ENCODE measurements at regions not wholly inside any gene's neighbourhood (a gene's known extent, or its start where the extent isn't known, plus 50 kb on each side); places are given as distances from the start of the nearest gene placed in this dataset.

GRCh38 chr4:3634894-3635820 is 102.9 kb upstream of the LRPAP1 start:
- H3K4me2 ChIP-seq (ENCODE audit: insufficient read depth, low read length): no peak overlapping the region
- H3K4me3 ChIP-seq (replicated peaks in 1 of 3; ENCODE audit: insufficient read depth in 1 of 3, low read depth in 1 of 3, low read length in 3 of 3): no peak overlapping the region
- dilution Hi-C loops (cut with MboI; ENCODE audit: extremely low pct_ligation_motif_present, low sequenced_read_pairs): no loop called here
- H3K27me3 ChIP-seq (ENCODE audit: control insufficient read depth in 2 of 2, insufficient read depth in 2 of 2, low read length in 2 of 2): no peaks in the 10 kb centered on the region
- ChIA-PET CTCF (no interaction called here), POLR2A (no interaction called here)
- no TSS peak for BruUV-seq (replicated peaks)
- H3K9me3 ChIP-seq (replicated peaks; ENCODE audit: control insufficient read depth, insufficient read depth, low read length): no peaks in the 10 kb centered on the region
- no peaks in the 10 kb centered on the region for H3K36me3 ChIP-seq (ENCODE audit: control insufficient read depth in 2 of 2, extremely low read depth in 1 of 2, insufficient read depth in 2 of 2, low read length in 2 of 2)
- TF ChIP-seq JUN (IDR thresholded peaks at IDR 0.05; ENCODE audit: borderline replicate concordance, insufficient read depth, insufficient read length, low read depth): no peak
- TF ChIP-seq FOS (IDR thresholded peaks at IDR 0.05; ENCODE audit: borderline replicate concordance, insufficient read depth, low read length): no peak
- no peak for TF ChIP-seq GATA2 (IDR thresholded peaks at IDR 0.05; ENCODE audit: insufficient read depth, insufficient read length, low read depth, low read length)
- TF ChIP-seq MAX (IDR thresholded peaks at IDR 0.05; ENCODE audit: insufficient read depth, insufficient read length): no peak
- no peak for TF ChIP-seq EZH2 (IDR thresholded peaks at IDR 0.05; ENCODE audit: borderline replicate concordance, low read depth, low read length, severe bottlenecking)
- no peak for TF ChIP-seq POLR2A (IDR thresholded peaks at IDR 0.05; ENCODE audit: low read depth, low read length)
- no peak for TF ChIP-seq MYC (IDR thresholded peaks at IDR 0.05; ENCODE audit: low read depth, low read length)
- TF ChIP-seq CTCF (IDR thresholded peaks at IDR 0.05; ENCODE audit: extremely low read depth in 1 of 2, insufficient read depth in 1 of 2, low read depth in 1 of 2, low read length in 2 of 2): no peak
- H4K20me1 ChIP-seq (replicated peaks; ENCODE audit: control insufficient read depth, extremely low read depth, insufficient read depth, low read length): no peaks in the 10 kb centered on the region
- no peaks in the 10 kb centered on the region for H3K4me1 ChIP-seq (ENCODE audit: control insufficient read depth, extremely low read depth, insufficient read depth, low read length)
- no peak overlapping the region for H3K27ac ChIP-seq (ENCODE audit: insufficient read depth, low read depth, low read length)
- H3K9ac ChIP-seq (replicated peaks; ENCODE audit: extremely low read depth, insufficient read depth, low read length): no peak overlapping the region
- FAIRE-seq (no peak), DNase-seq (ENCODE audit: low read depth, low spot score) (no peak)
- no peaks in the 10 kb centered on the region for H3K9me1 ChIP-seq (replicated peaks; ENCODE audit: control insufficient read depth, extremely low read depth, insufficient read depth, low read length)
- intact Hi-C loops (cut with micrococcal nuclease): no loop called here
- H3K79me2 ChIP-seq (ENCODE audit: control insufficient read depth, insufficient read depth, low read length): no peaks in the 10 kb centered on the region
- no peak overlapping the region for H2AFZ ChIP-seq (ENCODE audit: low read depth, low read length)

All from endothelial cell of umbilical vein (primary cell).